ENCODE measurements at regions not wholly inside any gene's neighbourhood (a gene's known extent, or its start where the extent isn't known, plus 50 kb on each side); places are given as distances from the start of the nearest gene placed in this dataset.
"Not testable (repeated sequence)": the region's sequence is repeated elsewhere in the genome, so short reads cannot be mapped to it uniquely, and the experiment has no call there.

DNA sequence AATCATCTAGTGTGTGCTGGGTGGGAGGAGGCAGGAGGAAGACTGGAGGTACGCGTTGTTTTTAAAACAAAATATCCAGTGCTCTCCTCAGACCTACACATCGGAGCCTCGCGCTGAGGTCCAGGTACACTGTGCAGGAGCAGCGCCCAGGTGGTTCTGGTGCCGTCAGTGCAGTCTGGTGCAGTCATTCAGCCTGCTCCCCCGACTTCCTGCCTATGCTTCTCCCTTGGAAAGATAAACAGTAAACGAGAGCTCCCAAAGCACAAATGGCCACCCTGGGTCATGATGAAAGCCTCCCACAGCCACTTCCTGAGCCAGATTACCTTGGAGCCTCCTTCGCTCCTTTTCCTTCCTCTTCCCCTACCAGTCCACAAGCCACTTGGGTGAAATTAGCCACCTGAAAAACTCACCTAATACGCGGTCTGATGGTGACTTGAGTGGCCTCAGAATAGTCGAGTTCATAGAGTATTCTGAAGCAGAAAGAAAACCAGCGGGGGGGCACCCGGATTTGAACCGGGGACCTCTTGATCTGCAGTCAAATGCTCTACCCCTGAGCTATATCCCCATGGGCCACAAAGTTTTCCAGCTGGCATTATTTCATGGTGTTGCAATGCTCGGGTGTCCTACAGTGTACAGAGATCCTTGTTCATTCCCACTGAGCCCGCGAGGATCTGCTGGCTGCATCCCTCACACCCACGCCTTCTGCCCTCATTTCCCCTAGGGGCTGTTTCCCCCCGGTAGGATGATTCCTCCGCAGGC, 82.5 kb downstream of the ZNF467 start:
- POLR2A ChIA-PET (ENCODE audit: unreplicated experiment), result no interaction called here

DNA sequence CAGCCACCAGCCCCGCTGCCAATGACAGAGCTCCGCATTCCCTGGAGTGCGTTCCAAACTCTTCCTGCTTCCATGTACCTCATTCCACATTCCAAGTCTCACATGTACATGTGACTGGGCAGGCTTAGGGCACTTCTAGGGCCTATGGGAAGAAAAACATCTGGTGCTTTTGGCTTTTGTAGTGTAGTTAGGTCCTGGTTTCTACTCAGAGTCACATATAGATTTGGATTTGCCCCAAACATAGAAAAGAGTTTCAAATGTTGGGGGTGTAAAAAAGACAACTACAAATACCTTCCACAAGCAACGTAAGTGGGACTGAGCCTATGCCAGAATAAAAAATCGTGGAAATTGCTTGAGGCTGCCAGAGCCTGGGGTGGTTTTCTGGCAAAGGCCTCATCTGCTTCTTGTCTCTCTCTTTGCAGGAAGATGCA, 84.1 kb downstream of the ZNF467 start:
- Histone ChIP-seq H2AFZ (no peak overlapping the region), H3K9me2 (ENCODE audit: insufficient read depth) (no peaks in the 10 kb centered on the region), H3K27me3 (ENCODE audit: insufficient read depth, low read depth) (no peaks in the 10 kb centered on the region), H3K4me2 (no peak overlapping the region; the same call in 1 of the 2 replicates), H3K9me3 (ENCODE audit: insufficient read depth, low read depth) (no peaks in the 10 kb centered on the region), H3F3A (ENCODE audit: insufficient read depth, low read depth) (peaks cover 15% of the 10 kb centered on the region), H3K36me3 (ENCODE audit: low read depth) (no peaks in the 10 kb centered on the region), H4K20me1 (ENCODE audit: insufficient read depth) (no peaks in the 10 kb centered on the region), H3K79me2 (ENCODE audit: low read depth) (no peaks in the 10 kb centered on the region), H3K4me1 (replicated peaks; ENCODE audit: insufficient read depth) (peaks cover 13% of the 10 kb centered on the region), H3K27ac (no peak overlapping the region), H3K4me3 (no peak overlapping the region; the same call in 1 of the 2 replicates)
- TF ChIP-seq EZH2 (IDR thresholded peaks at IDR 0.05; ENCODE audit: low read depth), result no peak
- TF ChIP-seq, protein P1, sequence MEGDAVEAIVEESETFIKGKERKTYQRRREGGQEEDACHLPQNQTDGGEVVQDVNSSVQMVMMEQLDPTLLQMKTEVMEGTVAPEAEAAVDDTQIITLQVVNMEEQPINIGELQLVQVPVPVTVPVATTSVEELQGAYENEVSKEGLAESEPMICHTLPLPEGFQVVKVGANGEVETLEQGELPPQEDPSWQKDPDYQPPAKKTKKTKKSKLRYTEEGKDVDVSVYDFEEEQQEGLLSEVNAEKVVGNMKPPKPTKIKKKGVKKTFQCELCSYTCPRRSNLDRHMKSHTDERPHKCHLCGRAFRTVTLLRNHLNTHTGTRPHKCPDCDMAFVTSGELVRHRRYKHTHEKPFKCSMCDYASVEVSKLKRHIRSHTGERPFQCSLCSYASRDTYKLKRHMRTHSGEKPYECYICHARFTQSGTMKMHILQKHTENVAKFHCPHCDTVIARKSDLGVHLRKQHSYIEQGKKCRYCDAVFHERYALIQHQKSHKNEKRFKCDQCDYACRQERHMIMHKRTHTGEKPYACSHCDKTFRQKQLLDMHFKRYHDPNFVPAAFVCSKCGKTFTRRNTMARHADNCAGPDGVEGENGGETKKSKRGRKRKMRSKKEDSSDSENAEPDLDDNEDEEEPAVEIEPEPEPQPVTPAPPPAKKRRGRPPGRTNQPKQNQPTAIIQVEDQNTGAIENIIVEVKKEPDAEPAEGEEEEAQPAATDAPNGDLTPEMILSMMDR (conservative IDR thresholded peaks at IDR 0.05), result no peak
- DNase-seq, result no peak
- ChIA-PET POLR2A (ENCODE audit: unreplicated experiment) (no interaction called here), CTCF (no interaction called here)
- BruUV-seq (replicated peaks), result no TSS peak
- intact Hi-C loops (cut with micrococcal nuclease; ENCODE audit: unreplicated experiment), result no loop called here

More for the DNA sequence above, 82.5 kb downstream of the ZNF467 start:
- Histone ChIP-seq H3K4me1 (replicated peaks; ENCODE audit: insufficient read depth) (peaks cover 9% of the 10 kb centered on the region), H3K36me3 (ENCODE audit: low read depth) (no peaks in the 10 kb centered on the region), H2AFZ (peak overlapping the region; percentile 81), H3K27ac (no peak overlapping the region), H3F3A (ENCODE audit: insufficient read depth, low read depth) (peaks cover 13% of the 10 kb centered on the region), H3K4me3 (peak overlapping the region; percentile 59), H3K79me2 (ENCODE audit: low read depth) (no peaks in the 10 kb centered on the region), H3K9me3 (ENCODE audit: insufficient read depth, low read depth) (no peaks in the 10 kb centered on the region), H4K20me1 (ENCODE audit: insufficient read depth) (no peaks in the 10 kb centered on the region), H3K9me2 (ENCODE audit: insufficient read depth) (no peaks in the 10 kb centered on the region), H3K27me3 (ENCODE audit: insufficient read depth, low read depth) (no peaks in the 10 kb centered on the region), H3K4me2 (peak overlapping the region; percentile 67)
- TF ChIP-seq EZH2 (IDR thresholded peaks at IDR 0.05; ENCODE audit: low read depth), result no peak
- TF ChIP-seq, protein P1 (conservative IDR thresholded peaks at IDR 0.05), result no peak
- DNase-seq, result peak; percentile 80 to 95
- CTCF ChIA-PET, result no interaction called here
- intact Hi-C loops (cut with micrococcal nuclease; ENCODE audit: unreplicated experiment), result loop anchor here (1.0 kb wide), 1 partner anchor 23 kb away; a partner anchor contains a TSS
- TSS peak; percentile 100 for BruUV-seq (replicated peaks)

DNA sequence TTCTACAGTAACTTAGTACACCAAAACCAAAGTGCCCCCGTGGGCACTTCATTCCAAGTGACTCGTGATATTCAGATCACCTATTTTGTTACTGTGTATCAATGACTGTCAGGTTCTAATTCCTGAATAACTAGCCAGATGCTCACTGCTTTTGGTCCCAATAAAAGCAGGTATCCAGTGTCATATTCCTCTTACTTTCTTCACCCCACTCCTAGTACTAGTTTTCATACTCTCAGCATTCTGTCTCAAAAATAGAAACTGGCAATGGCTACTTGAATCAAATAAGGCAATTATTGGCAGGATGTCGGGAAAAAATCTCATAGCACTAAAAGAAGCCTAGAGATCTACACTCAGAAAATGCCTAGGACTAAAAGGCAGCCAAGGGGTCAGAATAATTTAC, 84.6 kb downstream of the ZNF467 start:
- H3K9me2 ChIP-seq (ENCODE audit: insufficient read depth), result no peaks in the 10 kb centered on the region
- no peak overlapping the region for H3K4me3 ChIP-seq
- no peak overlapping the region for H2AFZ ChIP-seq
- H4K20me1 ChIP-seq (ENCODE audit: insufficient read depth), result no peaks in the 10 kb centered on the region
- no peak overlapping the region for H3K4me2 ChIP-seq
- intact Hi-C loops (cut with micrococcal nuclease; ENCODE audit: unreplicated experiment), result no loop called here
- no peaks in the 10 kb centered on the region for H3K36me3 ChIP-seq (ENCODE audit: low read depth)
- peaks cover 13% of the 10 kb centered on the region for H3K4me1 ChIP-seq (replicated peaks; ENCODE audit: insufficient read depth)
- ChIA-PET CTCF (no interaction called here), POLR2A (ENCODE audit: unreplicated experiment) (no interaction called here)
- peaks cover 15% of the 10 kb centered on the region for H3F3A ChIP-seq (ENCODE audit: insufficient read depth, low read depth)
- no TSS peak for BruUV-seq (replicated peaks)
- no peak overlapping the region for H3K27ac ChIP-seq
- H3K27me3 ChIP-seq (ENCODE audit: insufficient read depth, low read depth), result no peaks in the 10 kb centered on the region
- no peaks in the 10 kb centered on the region for H3K79me2 ChIP-seq (ENCODE audit: low read depth)
- DNase-seq, result no peak
- H3K9me3 ChIP-seq (ENCODE audit: insufficient read depth, low read depth), result no peaks in the 10 kb centered on the region
- no peak for TF ChIP-seq EZH2 (IDR thresholded peaks at IDR 0.05; ENCODE audit: low read depth)
- TF ChIP-seq, protein P1 (conservative IDR thresholded peaks at IDR 0.05), result no peak

DNA sequence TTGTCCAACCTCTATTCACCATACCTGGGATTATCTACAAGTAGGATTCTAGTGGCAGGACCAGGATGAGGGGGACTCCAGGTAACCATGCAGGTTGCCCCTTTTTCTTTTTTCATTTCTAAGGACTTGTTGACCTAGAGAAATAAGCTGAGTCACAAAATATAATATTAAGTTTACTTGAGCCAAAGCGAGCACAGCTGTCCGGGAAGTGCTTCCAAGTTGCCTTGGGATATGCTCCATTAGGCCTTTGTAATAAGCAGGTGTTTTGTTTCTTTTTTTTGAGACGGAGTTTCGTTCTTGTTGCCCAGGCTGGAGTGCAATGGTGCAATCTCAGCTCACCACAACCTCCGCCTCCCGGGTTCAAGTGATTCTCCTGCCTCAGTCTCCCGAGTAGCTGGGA, 85.6 kb downstream of the ZNF467 start:
- H4K20me1 ChIP-seq (ENCODE audit: insufficient read depth); H3K9me3 ChIP-seq (ENCODE audit: insufficient read depth, low read depth); H3K27ac ChIP-seq; H3K36me3 ChIP-seq (ENCODE audit: low read depth); POLR2A ChIA-PET (ENCODE audit: unreplicated experiment); CTCF ChIA-PET; H2AFZ ChIP-seq; BruUV-seq (replicated peaks); H3K27me3 ChIP-seq (ENCODE audit: insufficient read depth, low read depth); H3K79me2 ChIP-seq (ENCODE audit: low read depth); H3K4me3 ChIP-seq; H3K9me2 ChIP-seq (ENCODE audit: insufficient read depth); H3K4me2 ChIP-seq; intact Hi-C loops (cut with micrococcal nuclease; ENCODE audit: unreplicated experiment); DNase-seq: not testable (repeated sequence)
- peaks cover 13% of the 10 kb centered on the region for H3K4me1 ChIP-seq (replicated peaks; ENCODE audit: insufficient read depth)
- H3F3A ChIP-seq (ENCODE audit: insufficient read depth, low read depth), result peaks cover 15% of the 10 kb centered on the region; the same call in 1 of the 2 replicates
